AG08395 (cell line): ENCODE measurements at regions not wholly inside any gene's neighbourhood (a gene's known extent, or its start where the extent isn't known, plus 50 kb on each side); places are given as distances from the start of the nearest gene placed in this dataset.
"Not testable (repeated sequence)": the region's sequence is repeated elsewhere in the genome, so short reads cannot be mapped to it uniquely, and the experiment has no call there.

ENCODE experiments used
- DNase-seq: peaks from one replicate; pipeline ENCODE4 v3.0.0; 2012; ENCODE audit warnings: mixed read lengths, low spot score

DNA sequence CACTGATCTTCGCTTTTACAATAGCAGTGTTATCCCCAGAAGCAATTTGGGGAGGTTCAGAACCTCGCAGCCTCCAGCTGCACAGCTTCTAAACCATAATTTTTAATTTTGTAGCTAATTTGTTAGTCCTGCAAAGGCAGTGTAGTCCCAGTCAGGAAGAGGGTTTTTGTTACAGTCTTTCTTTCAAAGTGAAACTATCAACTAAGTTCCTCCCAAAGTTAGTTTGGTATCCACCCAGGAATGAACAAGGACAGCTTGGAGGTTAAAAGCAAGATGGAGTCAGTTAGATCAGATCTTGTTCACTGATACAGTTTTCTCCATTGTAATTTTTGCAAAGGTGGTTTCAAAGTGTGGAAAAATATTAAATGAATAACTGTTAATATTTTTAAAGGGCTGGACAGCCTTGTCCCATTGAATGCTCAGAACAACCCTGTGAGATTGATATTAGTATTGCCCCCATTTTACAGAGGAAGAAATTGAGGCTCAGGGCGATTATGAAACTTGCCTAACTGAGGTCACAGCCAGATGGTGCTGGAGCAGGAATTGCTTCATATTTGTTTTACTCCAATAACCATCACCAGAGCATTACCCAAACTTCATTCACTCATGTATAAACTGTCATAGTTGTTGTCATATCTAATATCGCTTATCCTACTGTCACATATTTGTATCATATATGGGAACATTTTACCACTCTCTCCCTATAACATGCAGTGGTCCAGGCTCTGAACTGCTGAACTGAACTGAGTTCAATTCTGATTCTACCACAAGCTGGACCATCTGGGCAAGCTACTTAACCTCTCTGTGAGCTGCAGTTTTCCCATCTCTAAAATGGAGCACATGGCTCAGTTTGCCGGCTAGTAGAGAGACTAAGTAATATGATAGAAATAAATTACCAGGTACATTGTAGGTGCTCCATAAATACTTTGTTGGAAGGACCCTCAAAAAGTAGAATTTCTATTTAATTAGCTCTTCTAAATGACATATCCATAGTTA lies 213.8 kb downstream of the BCAS1 start:
- DNase-seq: no peak

DNA sequence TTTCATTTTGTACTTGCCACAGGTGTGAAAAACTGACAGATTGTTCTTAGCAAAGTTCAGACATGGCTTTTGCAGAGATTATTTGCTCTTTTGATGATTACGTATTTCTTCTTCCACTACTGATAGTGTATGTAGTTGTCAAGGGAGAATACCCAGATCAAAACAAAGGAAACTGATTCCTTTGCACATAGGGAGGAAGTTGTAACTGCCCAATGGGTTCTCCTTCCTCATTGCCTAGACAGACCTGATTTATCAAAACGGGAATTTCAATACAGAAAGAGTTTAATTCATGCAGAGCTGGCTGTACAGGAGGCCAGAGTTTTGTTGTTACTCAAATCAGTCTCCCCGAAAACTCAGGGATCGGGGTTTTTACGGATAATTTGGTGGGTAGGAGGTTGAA lies 214.7 kb downstream of the BCAS1 start:
- no peak for DNase-seq

DNA sequence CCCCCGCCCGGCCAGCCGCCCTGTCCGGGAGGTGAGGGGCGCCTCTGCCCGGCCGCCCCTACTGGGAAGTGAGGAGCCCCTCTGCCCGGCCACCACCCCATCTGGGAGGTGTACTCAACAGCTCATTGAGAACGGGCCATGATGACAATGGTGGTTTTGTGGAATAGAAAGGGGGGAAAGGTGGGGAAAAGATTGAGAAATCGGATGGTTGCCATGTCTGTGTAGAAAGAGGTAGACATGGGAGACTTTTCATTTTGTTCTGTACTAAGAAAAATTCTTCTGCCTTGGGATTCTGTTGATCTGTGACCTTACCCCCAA lies 215.8 kb downstream of the BCAS1 start:
- DNase-seq: not testable (repeated sequence)

DNA sequence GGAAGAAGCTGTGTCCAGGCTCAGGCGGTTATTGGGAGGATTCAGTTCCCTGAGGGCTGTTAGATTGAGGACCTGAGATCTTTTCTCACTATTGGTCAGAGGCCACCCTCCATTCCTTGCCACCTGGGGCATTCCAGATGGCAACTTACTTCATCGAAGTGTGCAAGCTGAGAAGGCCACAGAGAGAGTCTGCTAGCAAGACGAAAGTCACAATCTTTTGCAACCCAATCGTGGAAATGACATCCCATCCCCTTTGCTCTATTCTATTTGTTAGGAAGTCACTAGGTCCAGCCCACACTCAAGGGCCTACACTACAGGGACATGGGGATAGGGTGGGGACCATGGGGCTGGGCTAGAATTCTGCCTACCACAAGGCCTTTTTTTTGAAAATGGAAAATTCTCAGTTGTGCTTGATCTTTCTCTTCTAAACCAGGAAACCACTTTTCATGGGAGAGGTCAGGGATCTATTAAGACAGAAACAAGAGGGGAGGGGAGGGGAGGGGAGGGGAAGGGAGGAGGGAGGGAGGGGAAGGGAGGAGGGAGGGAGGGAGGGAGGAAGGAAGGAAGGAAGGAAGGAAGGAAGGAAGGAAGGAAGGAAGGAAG lies 217.2 kb downstream of the BCAS1 start:
- DNase-seq: no peak

DNA sequence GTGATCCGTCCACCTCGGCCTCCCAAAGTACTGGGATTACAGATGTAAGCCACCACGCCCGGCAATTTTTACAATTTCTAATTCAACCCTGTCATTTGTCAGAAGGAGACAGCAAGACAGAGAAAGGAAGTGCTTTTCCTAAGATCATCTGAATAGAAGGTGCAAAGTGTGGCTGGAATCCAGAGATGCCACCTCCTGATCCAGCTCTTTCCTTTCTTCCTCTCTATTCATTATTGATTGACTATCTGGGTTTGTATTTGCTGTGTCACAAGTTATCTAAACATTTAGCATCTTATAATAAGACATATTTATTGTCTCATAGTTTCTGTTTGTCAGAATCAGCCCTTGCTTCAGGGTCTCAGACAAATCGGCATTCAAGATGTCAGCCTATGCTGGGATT lies 217.7 kb downstream of the BCAS1 start:
- no peak for DNase-seq

DNA sequence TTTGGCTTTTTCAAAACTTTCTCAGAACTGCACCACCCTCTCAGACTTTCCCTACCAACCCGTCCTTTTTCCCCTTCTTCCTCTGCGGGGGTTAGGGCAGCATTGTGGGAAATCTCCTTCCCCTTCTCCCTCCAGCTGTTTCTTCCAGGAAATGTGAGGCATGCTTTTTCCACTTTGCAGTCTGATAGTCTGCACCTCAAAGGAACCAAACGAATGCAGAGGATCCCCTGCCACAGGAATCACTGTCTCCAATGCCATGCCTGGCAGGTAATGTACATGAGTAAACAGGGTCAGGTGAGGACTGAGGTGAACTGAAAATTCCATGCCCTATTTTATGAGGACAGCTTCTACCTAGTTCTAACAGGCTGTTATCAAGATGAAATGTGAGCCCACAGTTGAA lies 218.4 kb downstream of the BCAS1 start:
- DNase-seq: no peak

DNA sequence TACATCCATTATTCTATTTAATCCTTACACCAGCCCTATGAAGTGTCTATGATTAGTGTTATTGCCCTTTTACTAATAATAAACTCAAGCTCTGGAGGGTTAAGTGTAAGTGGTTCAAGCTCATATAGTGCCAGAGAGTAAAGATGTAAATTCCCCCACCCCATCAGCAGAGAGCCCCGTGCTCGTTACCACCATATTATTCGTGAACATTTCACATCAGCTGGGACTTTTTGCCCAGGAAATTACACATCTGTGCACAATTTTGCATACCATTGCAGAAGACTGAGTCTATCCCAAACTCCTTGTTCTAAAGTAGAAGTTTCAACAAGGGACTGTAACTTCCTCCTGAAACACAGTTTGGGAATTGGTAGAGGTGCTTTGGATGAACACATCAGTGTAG lies 220.1 kb downstream of the BCAS1 start:
- DNase-seq: no peak

DNA sequence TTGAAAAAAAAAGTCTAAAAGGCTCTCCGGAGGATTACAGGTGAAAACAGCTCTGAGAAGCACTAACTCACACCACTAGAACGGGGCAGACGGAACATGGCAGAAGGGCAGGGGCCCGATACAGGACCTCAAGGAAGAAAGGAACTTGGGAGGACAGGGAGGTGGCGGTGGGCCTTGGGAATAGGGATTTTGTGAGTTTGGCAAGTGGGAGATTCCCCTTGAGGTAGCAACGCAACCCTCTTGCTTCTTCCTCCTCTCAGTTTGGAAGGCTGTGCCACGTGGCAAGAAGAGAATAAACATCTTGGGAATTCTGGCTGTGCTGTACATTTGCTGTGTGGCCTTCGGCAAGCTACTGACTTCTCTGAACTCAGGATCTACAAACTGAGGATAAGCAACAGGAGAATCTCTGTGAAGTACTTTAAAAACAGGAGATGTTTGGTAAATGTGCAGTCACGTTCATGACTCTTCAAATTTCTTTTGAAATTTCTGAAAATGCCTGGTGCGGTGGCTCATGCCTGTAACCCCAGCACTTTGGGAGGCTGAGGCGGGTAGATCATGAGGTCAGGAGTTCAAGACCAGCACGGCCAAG lies 220.8 kb downstream of the BCAS1 start:
- no peak for DNase-seq

DNA sequence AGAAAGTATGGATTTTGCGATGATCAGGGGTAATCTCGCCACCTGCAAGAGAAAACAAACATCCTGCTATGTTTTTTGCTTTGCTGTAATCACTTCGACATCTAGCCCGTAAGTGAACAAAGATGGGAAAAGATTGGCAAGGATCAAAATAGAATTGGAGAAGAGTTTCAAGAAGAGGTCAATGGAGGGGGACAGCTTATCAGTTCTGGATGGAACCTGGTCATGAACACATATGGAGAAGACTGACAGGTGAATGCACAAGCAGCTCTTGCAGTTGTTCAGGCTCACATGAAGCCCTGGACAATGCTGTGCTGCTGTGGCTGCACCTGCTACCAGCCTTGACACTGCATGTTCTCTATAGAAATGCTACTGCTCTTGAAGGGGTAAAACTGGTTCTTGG lies 222.1 kb downstream of the BCAS1 start:
- DNase-seq: no peak

DNA sequence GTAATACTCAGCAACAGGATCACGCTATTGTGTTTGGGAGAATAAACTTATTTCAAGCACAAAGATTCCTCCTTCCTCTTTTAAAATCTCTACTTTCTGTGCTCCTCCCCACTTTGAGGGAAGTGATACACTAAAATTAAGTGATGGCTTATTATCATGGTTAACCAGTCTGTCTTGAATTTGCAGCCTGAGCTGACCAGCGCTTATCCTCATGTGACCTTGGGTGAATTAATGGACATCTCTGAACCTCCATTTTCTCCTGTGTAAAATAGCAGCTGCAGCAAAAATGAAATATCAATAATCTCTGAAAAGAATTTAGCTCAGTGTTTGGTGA lies 222.6 kb downstream of the BCAS1 start:
- DNase-seq: no peak

DNA sequence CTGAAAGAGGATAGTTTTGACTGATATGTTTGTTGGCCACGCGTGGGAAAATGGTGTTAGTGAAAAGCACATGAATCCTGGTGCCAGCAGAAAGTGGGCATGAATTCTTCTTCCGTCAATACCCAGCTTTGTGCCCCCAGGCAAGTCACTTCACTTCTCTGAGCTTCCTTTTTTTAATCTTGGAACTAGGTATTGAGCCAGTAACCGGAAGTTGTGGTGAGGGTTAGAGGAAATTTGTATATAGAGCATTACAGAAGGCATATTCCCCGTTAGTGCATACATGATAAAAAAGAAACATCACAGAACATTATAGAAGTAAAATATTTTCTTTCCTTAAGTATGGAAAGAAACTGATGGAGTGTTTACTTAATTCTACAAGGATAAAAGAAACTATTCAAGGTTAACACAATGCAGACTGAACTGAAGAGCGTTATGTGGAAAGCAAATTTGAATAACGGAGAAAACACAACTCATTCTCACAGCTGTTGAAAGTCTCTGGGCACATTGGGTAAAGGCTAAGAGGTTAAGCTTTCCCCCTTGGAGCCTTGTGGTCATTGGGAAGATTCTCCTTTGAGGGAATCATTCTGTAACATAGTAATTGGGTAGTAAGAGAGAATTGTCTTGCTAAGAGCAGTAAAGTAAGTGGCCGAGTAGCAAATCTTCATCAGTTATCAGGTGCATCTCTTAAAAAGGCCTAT lies 223.1 kb downstream of the BCAS1 start:
- no peak for DNase-seq

DNA sequence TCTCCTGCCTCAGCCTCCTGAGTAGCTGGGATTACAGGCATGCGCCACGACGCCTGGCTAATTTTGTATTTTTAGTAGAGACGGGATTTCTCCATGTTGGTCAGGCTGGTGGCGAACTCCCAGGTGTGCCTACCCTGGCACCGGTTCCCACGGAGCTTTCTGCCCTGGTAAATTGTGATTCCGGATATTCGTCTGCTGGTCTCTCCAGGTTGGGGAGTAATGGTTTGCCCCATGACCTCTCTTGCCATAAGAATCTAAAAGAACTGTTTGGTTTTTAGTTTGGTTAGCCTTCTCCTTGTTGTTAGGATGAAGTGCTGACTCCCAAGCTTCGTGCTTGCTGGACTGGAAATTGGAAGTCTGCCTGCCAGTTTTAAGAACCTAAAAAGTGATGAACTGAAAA lies 223.8 kb downstream of the BCAS1 start:
- DNase-seq: no peak

DNA sequence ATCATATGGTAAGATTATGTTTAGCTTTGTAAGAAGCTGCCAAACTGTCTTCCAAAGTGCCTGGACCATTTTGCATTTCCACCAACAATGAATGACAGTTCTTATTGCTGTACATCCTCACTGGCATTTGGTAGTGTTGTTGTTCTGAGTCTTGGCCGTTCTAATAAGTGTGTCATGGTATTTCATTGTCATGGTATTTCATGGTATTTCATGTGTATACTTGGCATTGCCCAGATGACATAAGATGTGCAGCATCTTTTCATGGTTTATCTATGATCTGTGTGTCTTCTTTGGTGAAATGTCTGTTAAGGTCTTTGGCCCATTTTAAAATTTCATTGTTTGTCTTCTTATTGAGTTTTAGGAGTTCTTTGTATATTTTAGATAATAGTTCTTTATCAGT lies 224.4 kb downstream of the BCAS1 start:
- DNase-seq: no peak

DNA sequence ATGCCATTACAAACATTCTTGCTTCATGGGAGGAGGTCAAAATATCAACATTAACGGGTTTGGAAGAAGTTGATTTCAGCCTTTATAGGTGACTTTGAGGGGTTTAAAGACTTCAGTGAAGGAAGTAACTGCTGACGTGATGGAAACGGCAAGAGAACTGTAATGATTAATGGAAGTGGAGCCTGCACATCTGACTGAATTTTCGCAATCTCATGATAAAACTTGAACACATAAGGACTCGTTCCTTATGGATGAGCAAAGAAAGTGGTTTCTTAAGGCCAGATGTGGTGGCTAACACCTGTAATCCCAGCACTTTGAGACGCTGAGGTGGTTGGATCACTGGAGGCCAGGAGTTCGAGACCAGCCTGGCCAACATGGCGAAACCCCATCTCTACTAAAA lies 226.1 kb downstream of the BCAS1 start:
- DNase-seq: no peak

DNA sequence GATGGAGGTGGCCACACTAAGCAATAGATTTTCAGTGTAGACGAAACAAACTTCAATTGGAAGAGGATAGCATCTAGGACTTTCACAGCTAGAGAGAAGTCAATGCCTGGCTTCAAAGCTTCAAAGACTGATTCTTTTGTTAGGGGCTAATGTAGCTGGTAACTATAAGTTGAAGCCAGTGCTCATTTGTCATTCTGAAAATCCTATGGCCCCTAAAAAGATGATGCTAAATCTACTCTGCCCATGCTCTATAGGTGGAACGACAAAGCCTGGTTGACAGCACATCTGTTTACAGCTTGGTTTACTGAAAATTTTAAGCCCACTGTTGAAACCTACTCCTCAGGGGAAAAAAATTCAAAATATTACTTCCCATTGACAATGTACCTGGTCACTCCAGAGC lies 226.7 kb downstream of the BCAS1 start:
- no peak for DNase-seq

DNA sequence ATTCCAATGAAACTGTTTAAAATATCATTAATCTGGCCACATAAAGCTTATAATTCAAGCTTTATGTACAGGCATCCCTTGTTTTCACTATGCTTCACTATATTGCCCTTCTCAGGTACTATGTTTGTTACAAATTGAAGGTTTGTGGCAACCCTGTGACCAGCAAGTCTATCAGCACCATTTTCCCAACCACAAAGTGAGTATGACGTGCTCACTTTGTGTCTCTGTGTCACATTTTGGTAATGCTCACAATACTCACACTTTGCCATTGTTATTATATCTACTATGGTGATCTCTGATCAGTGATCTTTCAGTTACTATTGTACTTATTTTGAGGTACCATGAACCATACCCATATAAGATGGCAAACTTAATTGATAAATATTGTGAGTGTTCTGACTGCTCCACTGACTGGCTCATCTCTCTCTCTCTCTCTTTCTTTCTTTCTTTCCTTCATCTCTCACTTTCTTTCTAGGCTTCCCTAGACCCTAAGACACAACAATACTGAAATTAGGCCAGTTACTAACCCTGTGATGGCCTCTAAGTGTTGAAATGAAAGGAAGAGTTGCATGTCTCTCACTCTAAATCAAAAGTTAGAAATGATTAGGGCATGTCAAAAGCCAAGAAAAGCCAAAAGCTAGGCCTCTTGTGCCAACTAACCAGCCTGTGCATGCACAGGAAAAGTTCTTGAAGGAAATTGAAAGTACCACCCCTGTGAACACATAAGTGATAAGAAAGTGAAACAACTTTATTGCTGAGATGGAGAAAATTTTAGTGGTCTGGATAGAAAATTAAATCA lies 227.9 kb downstream of the BCAS1 start:
- no peak for DNase-seq

DNA sequence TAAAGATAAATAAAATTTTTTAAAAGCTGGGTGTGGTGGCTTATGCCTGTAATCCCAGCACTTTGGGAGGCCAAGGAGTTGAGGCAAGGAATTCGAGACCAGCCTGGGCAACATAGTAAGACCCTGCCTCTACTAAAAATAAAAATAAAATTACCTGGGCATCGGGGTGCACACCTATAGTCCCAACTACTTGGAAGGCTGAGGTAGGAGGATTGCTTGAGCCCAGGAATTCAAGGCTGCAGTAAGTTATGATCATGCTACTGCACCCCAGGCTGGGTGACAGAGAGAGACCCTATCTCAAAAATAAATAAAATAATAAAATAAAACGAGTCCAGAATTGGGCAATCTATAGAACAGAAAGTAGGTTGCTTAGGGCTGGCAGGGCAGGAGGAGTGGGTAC lies 228.7 kb downstream of the BCAS1 start:
- DNase-seq: no peak

DNA sequence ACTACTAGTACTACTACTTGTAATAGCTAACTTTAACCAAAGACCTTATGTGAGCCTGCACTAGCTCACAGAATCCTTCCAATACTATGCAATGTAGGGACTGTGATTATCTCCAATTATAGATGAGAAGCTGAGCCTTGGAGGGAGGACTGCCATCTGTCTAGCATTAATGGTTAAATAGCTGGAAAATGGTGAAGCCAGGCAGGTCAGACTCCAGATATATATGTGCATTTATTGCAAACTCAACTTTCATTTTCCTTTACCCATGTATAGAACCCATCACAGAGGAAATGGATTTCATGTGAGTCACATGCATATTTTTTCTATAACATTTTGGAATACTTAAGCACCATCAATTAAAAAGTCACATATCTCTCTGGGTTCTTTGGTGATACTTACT lies 229.9 kb downstream of the BCAS1 start:
- no peak for DNase-seq

DNA sequence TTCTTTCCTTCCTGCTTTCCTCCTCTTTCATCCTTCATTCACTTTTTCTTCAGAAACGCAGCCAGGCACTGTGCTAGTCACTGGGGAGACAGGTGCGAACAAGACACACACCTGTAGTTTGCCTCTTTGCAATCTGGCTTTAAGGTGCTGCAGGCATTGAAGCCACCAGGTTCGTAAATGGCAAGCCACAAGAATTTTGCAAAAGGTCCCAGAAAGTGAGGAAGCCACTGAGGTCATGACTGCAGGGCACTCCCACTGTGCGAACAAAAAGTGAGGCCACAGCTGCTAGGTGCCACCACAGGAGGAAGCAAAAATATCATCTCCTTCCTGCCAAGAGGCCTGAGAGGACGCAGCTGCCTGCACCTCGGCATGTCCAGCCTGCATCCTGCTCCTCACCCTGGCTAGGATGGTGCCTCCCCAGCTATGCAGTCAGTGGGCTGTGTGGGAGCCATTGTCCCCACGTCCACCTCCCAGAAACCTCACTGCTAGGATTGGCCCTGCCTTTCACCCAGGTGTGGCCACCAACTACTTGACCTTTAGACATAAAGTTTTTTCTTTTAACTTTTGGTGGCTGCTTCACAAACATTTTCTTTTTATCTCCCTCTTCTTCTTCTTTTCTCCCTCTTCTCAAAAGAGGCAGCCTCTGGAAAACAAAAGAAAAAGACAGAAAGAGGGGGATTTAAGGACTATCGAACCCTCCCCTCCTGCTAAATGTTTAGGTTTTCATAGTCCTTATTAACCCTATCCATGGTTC lies 230.8 kb downstream of the BCAS1 start:
- DNase-seq: no peak

DNA sequence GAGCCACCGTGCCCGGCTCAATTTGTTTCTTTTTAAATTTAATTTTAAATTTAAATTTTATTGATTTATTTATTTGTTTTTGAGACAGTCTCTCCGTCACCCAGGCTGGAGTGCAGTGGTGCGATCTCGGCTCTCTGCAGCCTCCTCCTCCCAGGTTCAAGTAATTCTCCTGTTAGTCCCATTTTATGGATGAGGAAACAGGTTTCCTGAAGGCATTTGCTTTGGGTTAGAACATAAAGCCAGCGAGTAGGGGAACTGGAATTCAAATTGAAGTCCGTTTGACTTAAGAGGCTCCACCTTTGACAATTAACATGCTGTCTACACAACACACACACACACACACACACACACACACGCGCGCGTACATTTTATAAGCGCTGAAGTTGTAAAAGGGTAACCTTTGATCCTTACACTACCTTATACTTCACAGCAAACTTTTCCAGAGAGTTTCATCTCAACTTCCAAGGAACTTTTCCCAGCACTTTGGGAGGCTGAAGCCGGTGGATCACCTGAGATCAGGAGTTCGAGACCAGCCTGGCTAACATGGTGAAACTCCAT lies 232.0 kb downstream of the BCAS1 start:
- no peak for DNase-seq
